ENCODE measurements at regions not wholly inside any gene's neighbourhood (a gene's known extent, or its start where the extent isn't known, plus 50 kb on each side); places are given as distances from the start of the nearest gene placed in this dataset.

DNA sequence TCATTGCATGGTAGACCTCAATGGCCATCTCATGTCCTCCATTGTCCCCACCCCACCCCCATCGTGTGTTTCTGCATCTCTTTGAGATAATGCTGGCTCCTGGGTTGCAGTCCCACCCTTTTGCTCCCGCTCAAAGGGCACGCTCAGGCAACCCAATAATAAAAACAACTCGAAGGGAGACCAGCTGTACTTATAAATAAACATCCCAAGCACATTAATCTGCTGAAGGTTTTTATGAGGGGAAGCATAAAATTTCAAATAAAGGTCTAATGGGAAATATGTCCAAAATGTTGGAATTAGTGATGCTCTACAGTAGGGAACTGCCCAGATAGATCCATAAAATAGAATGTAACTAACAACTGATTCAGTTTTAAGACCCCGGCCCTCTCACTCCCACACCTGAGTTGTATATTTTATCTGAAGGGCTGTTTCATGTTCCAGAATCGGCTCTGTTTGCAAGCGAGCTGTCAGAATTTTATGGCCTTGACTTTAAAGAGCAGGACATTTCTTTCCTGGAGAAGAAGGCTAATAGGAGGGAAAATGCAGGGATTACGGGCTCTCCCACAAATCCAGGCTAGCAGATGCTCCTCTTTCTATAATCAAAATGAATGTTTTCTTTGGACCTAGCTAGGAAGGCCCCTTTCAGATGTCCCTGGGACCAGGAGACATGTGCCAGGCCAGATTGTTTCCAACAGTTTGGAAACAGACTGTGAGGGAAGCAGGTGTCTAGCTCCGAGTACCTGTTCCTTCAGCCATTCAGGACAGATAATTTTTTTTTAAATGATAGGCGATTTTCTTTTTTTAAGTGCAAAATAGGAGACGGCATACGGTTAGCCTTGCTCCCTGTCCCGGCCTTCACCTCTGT, 103.7 kb downstream of the APOB start:
- H3K27me3 Mint-ChIP-seq (ENCODE audit: unreplicated experiment), result peaks cover 42% of the 10 kb centered on the region
- TF ChIP-seq, protein P1, sequence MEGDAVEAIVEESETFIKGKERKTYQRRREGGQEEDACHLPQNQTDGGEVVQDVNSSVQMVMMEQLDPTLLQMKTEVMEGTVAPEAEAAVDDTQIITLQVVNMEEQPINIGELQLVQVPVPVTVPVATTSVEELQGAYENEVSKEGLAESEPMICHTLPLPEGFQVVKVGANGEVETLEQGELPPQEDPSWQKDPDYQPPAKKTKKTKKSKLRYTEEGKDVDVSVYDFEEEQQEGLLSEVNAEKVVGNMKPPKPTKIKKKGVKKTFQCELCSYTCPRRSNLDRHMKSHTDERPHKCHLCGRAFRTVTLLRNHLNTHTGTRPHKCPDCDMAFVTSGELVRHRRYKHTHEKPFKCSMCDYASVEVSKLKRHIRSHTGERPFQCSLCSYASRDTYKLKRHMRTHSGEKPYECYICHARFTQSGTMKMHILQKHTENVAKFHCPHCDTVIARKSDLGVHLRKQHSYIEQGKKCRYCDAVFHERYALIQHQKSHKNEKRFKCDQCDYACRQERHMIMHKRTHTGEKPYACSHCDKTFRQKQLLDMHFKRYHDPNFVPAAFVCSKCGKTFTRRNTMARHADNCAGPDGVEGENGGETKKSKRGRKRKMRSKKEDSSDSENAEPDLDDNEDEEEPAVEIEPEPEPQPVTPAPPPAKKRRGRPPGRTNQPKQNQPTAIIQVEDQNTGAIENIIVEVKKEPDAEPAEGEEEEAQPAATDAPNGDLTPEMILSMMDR (IDR thresholded peaks at IDR 0.05), result no peak

DNA sequence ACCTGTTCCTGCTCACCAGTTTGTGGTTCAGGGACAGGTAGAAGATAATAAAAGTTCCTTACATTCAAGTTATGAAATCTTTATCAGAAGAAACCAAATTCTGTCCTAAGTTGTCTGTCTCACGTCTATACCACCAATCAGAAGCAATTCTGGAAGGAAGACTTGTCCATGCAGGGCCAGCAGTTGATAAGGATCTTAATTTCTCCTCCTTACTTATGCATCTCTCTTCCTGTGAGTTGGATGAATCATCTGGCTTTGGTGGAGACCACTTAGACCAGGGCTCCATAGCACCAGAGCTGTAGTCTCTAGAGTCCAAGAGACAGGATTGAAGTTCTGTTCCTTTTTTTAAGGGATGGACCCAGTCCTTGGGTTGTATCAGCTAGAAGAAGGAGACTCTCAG, 106.5 kb downstream of the APOB start:
- Mint-ChIP-seq H3K4me1 (ENCODE audit: unreplicated experiment) (peaks cover 16% of the 10 kb centered on the region), H3K27ac (ENCODE audit: unreplicated experiment) (no peak overlapping the region), H3K27me3 (ENCODE audit: unreplicated experiment) (peaks cover 29% of the 10 kb centered on the region), H3K36me3 (ENCODE audit: unreplicated experiment) (no peaks in the 10 kb centered on the region), H3K4me3 (ENCODE audit: unreplicated experiment) (no peak overlapping the region), H3K9me3 (ENCODE audit: unreplicated experiment) (peaks cover 1% of the 10 kb centered on the region)
- TF ChIP-seq, protein P1 (IDR thresholded peaks at IDR 0.05), result no peak
- no peak for DNase-seq (ENCODE audit: extremely low spot score, unreplicated experiment)

More for the DNA sequence above, 103.7 kb downstream of the APOB start:
- Mint-ChIP-seq H3K27ac (ENCODE audit: unreplicated experiment) (no peak overlapping the region), H3K36me3 (ENCODE audit: unreplicated experiment) (no peaks in the 10 kb centered on the region), H3K4me1 (ENCODE audit: unreplicated experiment) (no peaks in the 10 kb centered on the region), H3K4me3 (ENCODE audit: unreplicated experiment) (no peak overlapping the region), H3K9me3 (ENCODE audit: unreplicated experiment) (no peaks in the 10 kb centered on the region)
- DNase-seq (ENCODE audit: extremely low spot score, unreplicated experiment), result no peak

DNA sequence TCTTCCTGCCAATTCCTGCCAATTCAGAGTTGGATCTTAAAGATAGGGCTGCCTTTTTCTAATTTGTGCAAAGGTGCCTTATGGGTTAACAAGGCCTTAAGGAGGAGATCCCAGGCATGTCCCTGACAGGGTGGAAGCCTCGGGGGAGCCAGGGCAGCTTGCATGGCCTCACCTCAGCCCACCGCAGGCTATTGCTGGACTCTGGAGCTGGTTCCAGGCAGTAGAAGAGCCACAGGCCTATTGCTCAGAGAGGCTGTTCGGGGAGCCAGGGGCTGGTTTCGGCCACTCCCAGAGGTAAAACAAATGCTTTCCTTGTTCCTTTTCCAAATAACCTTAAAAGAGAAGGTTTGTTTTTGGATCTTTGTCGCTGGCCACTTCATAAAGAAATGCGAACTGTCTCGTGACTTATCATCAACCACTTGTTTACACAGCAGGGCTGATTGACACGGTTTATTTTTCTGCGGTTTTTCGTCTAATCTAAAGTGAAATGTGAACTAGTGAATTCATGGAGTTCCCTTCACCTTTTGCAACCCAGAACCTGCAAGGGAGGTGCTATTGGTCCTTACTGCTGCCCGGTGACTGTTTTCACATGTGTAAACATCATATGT, 108.6 kb downstream of the APOB start:
- DNase-seq (ENCODE audit: extremely low spot score, unreplicated experiment), result no peak
- peaks cover 14% of the 10 kb centered on the region for H3K27me3 Mint-ChIP-seq (ENCODE audit: unreplicated experiment)
- TF ChIP-seq, protein P1 (IDR thresholded peaks at IDR 0.05), result no peak

DNA sequence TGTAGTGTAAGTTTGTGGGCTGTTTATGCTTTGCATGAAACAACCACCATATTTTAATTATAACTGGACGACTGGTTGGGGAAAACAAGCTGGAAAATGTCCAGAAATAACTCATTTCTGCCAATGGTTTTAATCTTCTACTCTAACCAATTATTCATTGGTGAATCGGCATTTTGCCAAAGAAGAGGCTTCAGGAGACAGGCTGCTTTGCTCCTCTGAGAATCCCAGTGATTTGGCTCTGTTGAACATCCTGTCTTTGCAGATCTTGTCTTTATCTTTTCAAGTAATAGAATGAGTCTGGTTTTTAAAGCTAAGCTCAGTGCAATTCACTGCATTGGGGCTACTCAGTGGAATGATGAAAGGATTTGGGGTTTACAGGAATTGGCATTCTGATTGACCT, 109.6 kb downstream of the APOB start:
- Mint-ChIP-seq H3K27me3 (ENCODE audit: unreplicated experiment) (peaks cover 12% of the 10 kb centered on the region), H3K9me3 (ENCODE audit: unreplicated experiment) (peaks cover 5% of the 10 kb centered on the region), H3K36me3 (ENCODE audit: unreplicated experiment) (no peaks in the 10 kb centered on the region), H3K27ac (ENCODE audit: unreplicated experiment) (no peak overlapping the region), H3K4me1 (ENCODE audit: unreplicated experiment) (peaks cover 41% of the 10 kb centered on the region), H3K4me3 (ENCODE audit: unreplicated experiment) (no peak overlapping the region)
- TF ChIP-seq, protein P1 (IDR thresholded peaks at IDR 0.05), result no peak
- DNase-seq (ENCODE audit: extremely low spot score, unreplicated experiment), result no peak

More for the DNA sequence above, 108.6 kb downstream of the APOB start:
- Mint-ChIP-seq H3K4me3 (ENCODE audit: unreplicated experiment) (no peak overlapping the region), H3K27ac (ENCODE audit: unreplicated experiment) (no peak overlapping the region), H3K36me3 (ENCODE audit: unreplicated experiment) (no peaks in the 10 kb centered on the region), H3K4me1 (ENCODE audit: unreplicated experiment) (peaks cover 36% of the 10 kb centered on the region), H3K9me3 (ENCODE audit: unreplicated experiment) (peaks cover 5% of the 10 kb centered on the region)

DNA sequence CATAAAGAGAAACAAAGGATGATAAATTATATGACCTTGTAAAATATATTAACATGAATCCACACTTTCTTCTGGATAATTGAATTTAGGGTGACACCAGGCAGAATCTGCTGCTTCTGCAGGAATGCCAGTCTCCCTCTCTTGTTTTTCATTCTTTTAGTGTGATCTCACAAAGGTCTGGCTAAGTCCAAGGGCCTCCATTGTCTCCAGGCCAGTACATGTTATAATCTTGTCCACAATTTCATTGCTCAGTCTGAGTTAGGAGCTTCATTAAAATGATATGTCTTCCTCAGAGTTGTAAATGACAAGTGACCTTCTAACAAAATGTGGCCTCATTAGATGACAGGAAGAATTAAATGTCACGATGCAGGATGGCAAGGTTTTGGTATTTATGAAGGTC, 110.2 kb downstream of the APOB start:
- H3K27me3 Mint-ChIP-seq (ENCODE audit: unreplicated experiment), result peaks cover 7% of the 10 kb centered on the region

More for the DNA sequence above, 110.2 kb downstream of the APOB start:
- Mint-ChIP-seq H3K9me3 (ENCODE audit: unreplicated experiment) (peaks cover 5% of the 10 kb centered on the region), H3K27ac (ENCODE audit: unreplicated experiment) (no peak overlapping the region), H3K4me1 (ENCODE audit: unreplicated experiment) (peaks cover 41% of the 10 kb centered on the region), H3K36me3 (ENCODE audit: unreplicated experiment) (peaks cover 2% of the 10 kb centered on the region), H3K4me3 (ENCODE audit: unreplicated experiment) (no peak overlapping the region)
- DNase-seq (ENCODE audit: extremely low spot score, unreplicated experiment), result no peak
- TF ChIP-seq, protein P1 (IDR thresholded peaks at IDR 0.05), result no peak

Data from osteocyte (in vitro differentiated cells).